ENCODE measurements at regions not wholly inside any gene's neighbourhood (a gene's known extent, or its start where the extent isn't known, plus 50 kb on each side); places are given as distances from the start of the nearest gene placed in this dataset.

- no peak for TF ChIP-seq CTCF (IDR thresholded peaks at IDR 0.05; ENCODE audit: low read depth, low read length)
- no peak for DNase-seq (ENCODE audit: extremely low read depth, low read depth)
Measured at GRCh38 chr16:54595621-54596020, 309.0 kb upstream of the IRX3 start.

- no peak for DNase-seq (ENCODE audit: extremely low read depth, low read depth)
- TF ChIP-seq CTCF (IDR thresholded peaks at IDR 0.05; ENCODE audit: low read depth, low read length) = no peak
Measured at GRCh38 chr16:54594601-54595391, 308.2 kb upstream of the IRX3 start.

- no peak for DNase-seq (ENCODE audit: extremely low read depth, low read depth)
- TF ChIP-seq CTCF (IDR thresholded peaks at IDR 0.05; ENCODE audit: low read depth, low read length) = no peak
Measured at GRCh38 chr16:54591816-54592246, 305.2 kb upstream of the IRX3 start.

- DNase-seq (ENCODE audit: extremely low read depth, low read depth) = no peak
- TF ChIP-seq CTCF (IDR thresholded peaks at IDR 0.05; ENCODE audit: low read depth, low read length) = no peak
Measured at GRCh38 chr16:54590836-54591235, 304.2 kb upstream of the IRX3 start.

GRCh38 chr16:54589326-54589725 lies 302.7 kb upstream of the IRX3 start:
- TF ChIP-seq CTCF (IDR thresholded peaks at IDR 0.05; ENCODE audit: low read depth, low read length) = no peak
- no peak for DNase-seq (ENCODE audit: extremely low read depth, low read depth)

GRCh38 chr16:54588026-54588425 lies 301.4 kb upstream of the IRX3 start:
- no peak for DNase-seq (ENCODE audit: extremely low read depth, low read depth)
- no peak for TF ChIP-seq CTCF (IDR thresholded peaks at IDR 0.05; ENCODE audit: low read depth, low read length)

- DNase-seq (ENCODE audit: extremely low read depth, low read depth) = no peak
- TF ChIP-seq CTCF (IDR thresholded peaks at IDR 0.05; ENCODE audit: low read depth, low read length) = no peak
Measured at GRCh38 chr16:54587176-54587515, 300.6 kb upstream of the IRX3 start.
